GM12865 (cell line): ENCODE measurements at regions not wholly inside any gene's neighbourhood (a gene's known extent, or its start where the extent isn't known, plus 50 kb on each side); places are given as distances from the start of the nearest gene placed in this dataset.

ENCODE experiments used
- DNase-seq: peaks from one replicate; pipeline ENCODE4 v3.0.0; 2010; ENCODE audit warnings: low read depth
- H3K4me3 ChIP-seq: 2 replicates; pipeline ENCODE4 v1.5.1; 2011; ENCODE audit warnings: mild to moderate bottlenecking, low read depth, low read length, control low read depth
- TF ChIP-seq, protein P1 (sequence below): IDR thresholded peaks from 2 replicates; pipeline ENCODE4 v1.5.1; 2011; ENCODE audit warnings: low read length, control low read depth, low read depth, inconsistent platforms; ENCODE audit not compliant: insufficient read depth; ENCODE audit errors: missing control alignments

GRCh38 chr5:154140381-154140780, 50.2 kb upstream of the GALNT10 start:
- H3K4me3 ChIP-seq, result no peak overlapping the region
- no peak for DNase-seq
- TF ChIP-seq, protein P1, sequence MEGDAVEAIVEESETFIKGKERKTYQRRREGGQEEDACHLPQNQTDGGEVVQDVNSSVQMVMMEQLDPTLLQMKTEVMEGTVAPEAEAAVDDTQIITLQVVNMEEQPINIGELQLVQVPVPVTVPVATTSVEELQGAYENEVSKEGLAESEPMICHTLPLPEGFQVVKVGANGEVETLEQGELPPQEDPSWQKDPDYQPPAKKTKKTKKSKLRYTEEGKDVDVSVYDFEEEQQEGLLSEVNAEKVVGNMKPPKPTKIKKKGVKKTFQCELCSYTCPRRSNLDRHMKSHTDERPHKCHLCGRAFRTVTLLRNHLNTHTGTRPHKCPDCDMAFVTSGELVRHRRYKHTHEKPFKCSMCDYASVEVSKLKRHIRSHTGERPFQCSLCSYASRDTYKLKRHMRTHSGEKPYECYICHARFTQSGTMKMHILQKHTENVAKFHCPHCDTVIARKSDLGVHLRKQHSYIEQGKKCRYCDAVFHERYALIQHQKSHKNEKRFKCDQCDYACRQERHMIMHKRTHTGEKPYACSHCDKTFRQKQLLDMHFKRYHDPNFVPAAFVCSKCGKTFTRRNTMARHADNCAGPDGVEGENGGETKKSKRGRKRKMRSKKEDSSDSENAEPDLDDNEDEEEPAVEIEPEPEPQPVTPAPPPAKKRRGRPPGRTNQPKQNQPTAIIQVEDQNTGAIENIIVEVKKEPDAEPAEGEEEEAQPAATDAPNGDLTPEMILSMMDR, result no peak
